ENCODE measurements at regions not wholly inside any gene's neighbourhood (a gene's known extent, or its start where the extent isn't known, plus 50 kb on each side); places are given as distances from the start of the nearest gene placed in this dataset.

DNA sequence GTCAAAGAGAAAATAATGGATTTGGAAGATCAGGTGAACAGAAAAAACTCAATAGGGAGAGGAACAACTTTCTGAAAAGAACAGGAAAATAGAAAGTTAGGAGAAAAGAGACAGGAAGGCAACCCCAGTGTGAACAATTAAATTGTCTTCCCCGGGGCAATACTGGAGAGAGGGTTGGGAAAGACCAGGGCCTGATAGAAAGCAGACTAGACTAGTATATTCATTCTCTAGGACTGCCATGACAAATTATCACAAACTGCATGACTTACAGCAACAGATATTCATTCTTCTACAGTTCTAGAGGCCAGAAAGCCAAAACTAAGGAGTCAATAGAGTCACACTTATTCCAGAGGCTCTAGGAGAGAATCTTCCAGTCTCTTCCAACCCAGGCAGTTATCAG, 482.8 kb downstream of the SOX6 start:
- Histone ChIP-seq H3K79me2 (ENCODE audit: insufficient read depth, low read length) (no peaks in the 10 kb centered on the region), H3K36me3 (ENCODE audit: insufficient read depth, low read length) (no peaks in the 10 kb centered on the region), H3K9ac (ENCODE audit: low read depth, low read length) (no peak overlapping the region), H2AFZ (ENCODE audit: low read depth, low read length) (no peak overlapping the region), H3K4me3 (ENCODE audit: low read depth in 1 of 2, low read length in 2 of 2) (no peak overlapping the region), H3K4me1 (ENCODE audit: insufficient read depth, low read length) (no peaks in the 10 kb centered on the region), H3K27ac (ENCODE audit: low read length) (no peak overlapping the region), H3K27me3 (ENCODE audit: insufficient read depth, low read length, poor library complexity) (no peaks in the 10 kb centered on the region), H4K20me1 (ENCODE audit: insufficient read depth, low read length) (no peaks in the 10 kb centered on the region), H3K9me3 (ENCODE audit: insufficient read depth, low read length, severe bottlenecking) (no peaks in the 10 kb centered on the region), H3K4me2 (ENCODE audit: insufficient read depth, low read length) (no peak overlapping the region)
- no peak for TF ChIP-seq EZH2 (IDR thresholded peaks at IDR 0.05; ENCODE audit: borderline replicate concordance, low read depth, low read length, severe bottlenecking)
- TF ChIP-seq, protein P1, sequence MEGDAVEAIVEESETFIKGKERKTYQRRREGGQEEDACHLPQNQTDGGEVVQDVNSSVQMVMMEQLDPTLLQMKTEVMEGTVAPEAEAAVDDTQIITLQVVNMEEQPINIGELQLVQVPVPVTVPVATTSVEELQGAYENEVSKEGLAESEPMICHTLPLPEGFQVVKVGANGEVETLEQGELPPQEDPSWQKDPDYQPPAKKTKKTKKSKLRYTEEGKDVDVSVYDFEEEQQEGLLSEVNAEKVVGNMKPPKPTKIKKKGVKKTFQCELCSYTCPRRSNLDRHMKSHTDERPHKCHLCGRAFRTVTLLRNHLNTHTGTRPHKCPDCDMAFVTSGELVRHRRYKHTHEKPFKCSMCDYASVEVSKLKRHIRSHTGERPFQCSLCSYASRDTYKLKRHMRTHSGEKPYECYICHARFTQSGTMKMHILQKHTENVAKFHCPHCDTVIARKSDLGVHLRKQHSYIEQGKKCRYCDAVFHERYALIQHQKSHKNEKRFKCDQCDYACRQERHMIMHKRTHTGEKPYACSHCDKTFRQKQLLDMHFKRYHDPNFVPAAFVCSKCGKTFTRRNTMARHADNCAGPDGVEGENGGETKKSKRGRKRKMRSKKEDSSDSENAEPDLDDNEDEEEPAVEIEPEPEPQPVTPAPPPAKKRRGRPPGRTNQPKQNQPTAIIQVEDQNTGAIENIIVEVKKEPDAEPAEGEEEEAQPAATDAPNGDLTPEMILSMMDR (IDR thresholded peaks at IDR 0.05; ENCODE audit: borderline replicate concordance, extremely low read depth, low read length, poor library complexity, severe bottlenecking): no peak
- no peak for DNase-seq
- no peak for ATAC-seq (ENCODE audit: insufficient read depth, low read depth)

DNA sequence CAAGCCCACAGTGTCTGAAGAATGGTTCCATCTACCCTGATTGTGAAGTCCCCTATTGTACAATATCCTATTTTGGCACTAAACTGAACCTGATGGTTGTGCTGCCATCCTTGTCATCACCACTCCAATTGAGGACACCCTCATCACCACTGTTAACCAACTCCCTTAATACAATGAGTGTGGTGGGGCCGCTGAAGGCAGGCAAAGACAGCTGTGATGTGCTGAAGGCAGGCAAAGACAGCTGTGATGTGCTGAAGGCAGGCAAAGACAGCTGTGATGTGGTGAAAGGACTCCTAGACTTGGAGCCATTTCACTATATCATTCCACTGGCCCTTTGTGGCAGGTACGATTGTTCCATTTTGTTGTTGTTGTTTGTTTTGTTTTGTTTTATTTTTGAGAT, 481.6 kb downstream of the SOX6 start:
- H3K36me3 ChIP-seq (ENCODE audit: insufficient read depth, low read length): no peaks in the 10 kb centered on the region
- no peaks in the 10 kb centered on the region for H3K79me2 ChIP-seq (ENCODE audit: insufficient read depth, low read length)
- ATAC-seq (ENCODE audit: insufficient read depth, low read depth) (no peak), DNase-seq (no peak)
- no peak overlapping the region for H3K9ac ChIP-seq (ENCODE audit: low read depth, low read length)
- no peak overlapping the region for H3K4me3 ChIP-seq (ENCODE audit: low read depth in 1 of 2, low read length in 2 of 2)
- no peak overlapping the region for H3K27ac ChIP-seq (ENCODE audit: low read length)
- no peaks in the 10 kb centered on the region for H3K9me3 ChIP-seq (ENCODE audit: insufficient read depth, low read length, severe bottlenecking)
- TF ChIP-seq, protein P1 (IDR thresholded peaks at IDR 0.05; ENCODE audit: borderline replicate concordance, extremely low read depth, low read length, poor library complexity, severe bottlenecking): no peak
- no peak for TF ChIP-seq EZH2 (IDR thresholded peaks at IDR 0.05; ENCODE audit: borderline replicate concordance, low read depth, low read length, severe bottlenecking)
- H3K4me1 ChIP-seq (ENCODE audit: insufficient read depth, low read length): no peaks in the 10 kb centered on the region
- H4K20me1 ChIP-seq (ENCODE audit: insufficient read depth, low read length): no peaks in the 10 kb centered on the region
- H3K27me3 ChIP-seq (ENCODE audit: insufficient read depth, low read length, poor library complexity): no peaks in the 10 kb centered on the region
- no peak overlapping the region for H3K4me2 ChIP-seq (ENCODE audit: insufficient read depth, low read length)
- no peak overlapping the region for H2AFZ ChIP-seq (ENCODE audit: low read depth, low read length)

DNA sequence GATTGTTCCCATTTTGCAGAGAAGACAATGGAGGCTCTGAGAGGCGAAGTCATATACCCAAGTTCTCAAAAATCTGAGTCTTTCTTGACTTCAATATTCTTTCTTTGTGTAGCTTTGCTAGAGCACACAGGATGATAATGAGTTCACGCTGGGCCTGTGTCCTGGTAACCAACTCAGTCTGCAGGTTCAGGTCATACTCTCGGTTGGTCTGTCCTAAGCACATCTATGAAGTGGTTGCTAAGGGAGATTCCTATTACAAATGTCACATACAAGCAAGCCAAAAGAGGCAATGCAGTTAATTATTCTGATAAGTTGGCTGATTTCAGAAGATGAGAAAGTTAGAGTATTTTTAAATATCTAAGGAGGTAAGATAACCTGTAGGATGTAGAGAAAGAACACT, 481.0 kb downstream of the SOX6 start:
- Histone ChIP-seq H3K9me3 (ENCODE audit: insufficient read depth, low read length, severe bottlenecking) (no peaks in the 10 kb centered on the region), H3K4me2 (ENCODE audit: insufficient read depth, low read length) (no peak overlapping the region), H3K27ac (ENCODE audit: low read length) (no peak overlapping the region), H3K79me2 (ENCODE audit: insufficient read depth, low read length) (no peaks in the 10 kb centered on the region), H4K20me1 (ENCODE audit: insufficient read depth, low read length) (no peaks in the 10 kb centered on the region), H3K9ac (ENCODE audit: low read depth, low read length) (no peak overlapping the region), H3K4me3 (ENCODE audit: low read depth in 1 of 2, low read length in 2 of 2) (no peak overlapping the region), H3K36me3 (ENCODE audit: insufficient read depth, low read length) (no peaks in the 10 kb centered on the region), H2AFZ (ENCODE audit: low read depth, low read length) (no peak overlapping the region), H3K4me1 (ENCODE audit: insufficient read depth, low read length) (no peaks in the 10 kb centered on the region), H3K27me3 (ENCODE audit: insufficient read depth, low read length, poor library complexity) (no peaks in the 10 kb centered on the region)
- no peak for DNase-seq
- TF ChIP-seq, protein P1 (IDR thresholded peaks at IDR 0.05; ENCODE audit: borderline replicate concordance, extremely low read depth, low read length, poor library complexity, severe bottlenecking): no peak
- no peak for TF ChIP-seq EZH2 (IDR thresholded peaks at IDR 0.05; ENCODE audit: borderline replicate concordance, low read depth, low read length, severe bottlenecking)
- no peak for ATAC-seq (ENCODE audit: insufficient read depth, low read depth)

DNA sequence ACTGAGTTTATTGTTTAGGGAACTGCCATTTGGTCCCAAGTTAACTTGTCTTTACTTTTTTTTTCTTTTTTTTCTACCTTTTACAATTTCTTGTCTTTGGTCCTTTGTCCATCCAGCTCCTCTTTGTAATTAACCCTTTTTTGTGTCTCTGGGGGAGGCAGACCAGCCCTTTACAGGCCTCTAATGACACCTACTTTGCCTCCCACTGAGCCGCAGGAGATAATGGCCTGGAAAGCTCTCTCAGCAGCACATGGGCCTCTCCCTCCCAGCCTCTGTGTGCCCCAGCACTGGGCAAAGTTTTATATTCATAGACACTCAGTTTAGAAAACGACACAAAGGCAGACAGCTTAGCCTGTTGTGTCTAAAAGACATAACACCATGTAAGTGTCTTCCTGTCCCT, 480.4 kb downstream of the SOX6 start:
- Histone ChIP-seq H3K27ac (ENCODE audit: low read length) (no peak overlapping the region), H3K27me3 (ENCODE audit: insufficient read depth, low read length, poor library complexity) (no peaks in the 10 kb centered on the region), H3K9ac (ENCODE audit: low read depth, low read length) (no peak overlapping the region), H2AFZ (ENCODE audit: low read depth, low read length) (no peak overlapping the region), H3K79me2 (ENCODE audit: insufficient read depth, low read length) (no peaks in the 10 kb centered on the region), H3K4me2 (ENCODE audit: insufficient read depth, low read length) (no peak overlapping the region), H3K9me3 (ENCODE audit: insufficient read depth, low read length, severe bottlenecking) (no peaks in the 10 kb centered on the region), H3K4me1 (ENCODE audit: insufficient read depth, low read length) (no peaks in the 10 kb centered on the region), H4K20me1 (ENCODE audit: insufficient read depth, low read length) (no peaks in the 10 kb centered on the region), H3K36me3 (ENCODE audit: insufficient read depth, low read length) (no peaks in the 10 kb centered on the region), H3K4me3 (ENCODE audit: low read depth in 1 of 2, low read length in 2 of 2) (no peak overlapping the region)
- DNase-seq (no peak), ATAC-seq (ENCODE audit: insufficient read depth, low read depth) (no peak)
- no peak for TF ChIP-seq EZH2 (IDR thresholded peaks at IDR 0.05; ENCODE audit: borderline replicate concordance, low read depth, low read length, severe bottlenecking)
- TF ChIP-seq, protein P1 (IDR thresholded peaks at IDR 0.05; ENCODE audit: borderline replicate concordance, extremely low read depth, low read length, poor library complexity, severe bottlenecking): no peak
